ENCODE measurements at regions not wholly inside any gene's neighbourhood (a gene's known extent, or its start where the extent isn't known, plus 50 kb on each side); places are given as distances from the start of the nearest gene placed in this dataset.

DNA sequence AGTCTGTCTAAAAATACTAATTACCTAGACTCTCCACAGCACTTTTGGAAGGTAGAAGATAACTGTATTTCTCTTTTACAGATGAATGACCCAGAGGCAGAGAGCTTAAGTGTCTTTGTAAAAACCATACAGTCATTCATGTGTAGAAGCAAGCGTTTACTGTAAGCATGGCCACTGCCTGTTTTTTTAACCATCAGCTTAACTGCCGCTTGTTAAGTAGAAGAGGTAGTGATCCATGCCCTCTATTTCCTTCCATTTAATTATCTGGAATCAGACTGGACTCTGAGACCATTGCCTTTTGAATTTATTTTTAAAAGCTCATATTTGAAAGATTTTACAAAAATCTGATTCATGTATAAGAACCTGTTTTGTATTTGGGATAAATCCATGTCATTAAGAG, 111.2 kb upstream of the TECRL start:
- TF ChIP-seq, protein P1, sequence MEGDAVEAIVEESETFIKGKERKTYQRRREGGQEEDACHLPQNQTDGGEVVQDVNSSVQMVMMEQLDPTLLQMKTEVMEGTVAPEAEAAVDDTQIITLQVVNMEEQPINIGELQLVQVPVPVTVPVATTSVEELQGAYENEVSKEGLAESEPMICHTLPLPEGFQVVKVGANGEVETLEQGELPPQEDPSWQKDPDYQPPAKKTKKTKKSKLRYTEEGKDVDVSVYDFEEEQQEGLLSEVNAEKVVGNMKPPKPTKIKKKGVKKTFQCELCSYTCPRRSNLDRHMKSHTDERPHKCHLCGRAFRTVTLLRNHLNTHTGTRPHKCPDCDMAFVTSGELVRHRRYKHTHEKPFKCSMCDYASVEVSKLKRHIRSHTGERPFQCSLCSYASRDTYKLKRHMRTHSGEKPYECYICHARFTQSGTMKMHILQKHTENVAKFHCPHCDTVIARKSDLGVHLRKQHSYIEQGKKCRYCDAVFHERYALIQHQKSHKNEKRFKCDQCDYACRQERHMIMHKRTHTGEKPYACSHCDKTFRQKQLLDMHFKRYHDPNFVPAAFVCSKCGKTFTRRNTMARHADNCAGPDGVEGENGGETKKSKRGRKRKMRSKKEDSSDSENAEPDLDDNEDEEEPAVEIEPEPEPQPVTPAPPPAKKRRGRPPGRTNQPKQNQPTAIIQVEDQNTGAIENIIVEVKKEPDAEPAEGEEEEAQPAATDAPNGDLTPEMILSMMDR (IDR thresholded peaks at IDR 0.05): no peak
- Histone ChIP-seq H3K9me3 (no peaks in the 10 kb centered on the region), H3K4me1 (ENCODE audit: control insufficient read depth in 1 of 2, low read depth in 2 of 2) (no peaks in the 10 kb centered on the region), H3K27me3 (replicated peaks; ENCODE audit: insufficient read depth) (no peaks in the 10 kb centered on the region), H3K36me3 (no peaks in the 10 kb centered on the region), H3K4me3 (no peak overlapping the region), H3K27ac (no peak overlapping the region)
- no peak for ATAC-seq (ENCODE audit: insufficient number of reproducible peaks, low FRiP score, low read depth)
- DNase-seq (ENCODE audit: low spot score): no peak

DNA sequence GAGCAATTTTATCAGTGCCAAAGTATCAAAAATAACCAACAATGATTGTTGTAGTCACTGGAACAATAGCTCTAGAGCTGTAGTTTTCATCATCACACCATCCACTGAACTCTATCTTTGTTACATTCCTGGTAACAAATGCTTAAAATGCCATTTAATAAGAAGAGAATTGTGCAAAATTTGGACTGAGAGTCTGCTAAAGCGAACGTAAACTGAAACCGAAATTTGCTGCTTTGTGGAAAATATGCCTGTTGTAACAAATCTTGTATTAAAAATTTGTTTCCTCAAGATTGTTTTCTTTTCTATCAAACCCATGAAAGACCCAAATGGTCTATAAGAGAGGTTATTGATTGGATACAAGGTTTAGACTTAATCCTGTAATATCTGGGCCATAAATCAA, 109.3 kb upstream of the TECRL start:
- H3K4me1 ChIP-seq (ENCODE audit: control insufficient read depth in 1 of 2, low read depth in 2 of 2): no peaks in the 10 kb centered on the region
- no peak for DNase-seq (ENCODE audit: low spot score)
- TF ChIP-seq, protein P1 (IDR thresholded peaks at IDR 0.05): no peak
- H3K4me3 ChIP-seq: no peak overlapping the region
- no peaks in the 10 kb centered on the region for H3K36me3 ChIP-seq
- H3K27ac ChIP-seq: no peak overlapping the region
- ATAC-seq (ENCODE audit: insufficient number of reproducible peaks, low FRiP score, low read depth): no peak
- H3K27me3 ChIP-seq (replicated peaks; ENCODE audit: insufficient read depth): no peaks in the 10 kb centered on the region
- no peaks in the 10 kb centered on the region for H3K9me3 ChIP-seq

GRCh38 chr4:64516176-64516575, 106.9 kb upstream of the TECRL start:
- H3K27me3 ChIP-seq (replicated peaks; ENCODE audit: insufficient read depth): no peaks in the 10 kb centered on the region
- H3K9me3 ChIP-seq: no peaks in the 10 kb centered on the region
- H3K4me1 ChIP-seq (ENCODE audit: control insufficient read depth in 1 of 2, low read depth in 2 of 2): no peaks in the 10 kb centered on the region
- ATAC-seq (ENCODE audit: insufficient number of reproducible peaks, low FRiP score, low read depth): no peak
- no peak for DNase-seq (ENCODE audit: low spot score)
- H3K27ac ChIP-seq: no peak overlapping the region
- H3K36me3 ChIP-seq: no peaks in the 10 kb centered on the region
- no peak overlapping the region for H3K4me3 ChIP-seq
- TF ChIP-seq, protein P1 (IDR thresholded peaks at IDR 0.05): no peak

- ATAC-seq (ENCODE audit: insufficient number of reproducible peaks, low FRiP score, low read depth) (no peak), DNase-seq (ENCODE audit: low spot score) (no peak)
- Histone ChIP-seq H3K27me3 (replicated peaks; ENCODE audit: insufficient read depth) (no peaks in the 10 kb centered on the region), H3K9me3 (no peaks in the 10 kb centered on the region), H3K27ac (no peak overlapping the region), H3K4me1 (ENCODE audit: control insufficient read depth in 1 of 2, low read depth in 2 of 2) (no peaks in the 10 kb centered on the region), H3K4me3 (no peak overlapping the region), H3K36me3 (no peaks in the 10 kb centered on the region)
- TF ChIP-seq, protein P1 (IDR thresholded peaks at IDR 0.05): no peak
These were observed 98.8 kb upstream of the TECRL start for GRCh38 chr4:64508089-64508488.

- DNase-seq (ENCODE audit: low spot score): no peak
- no peaks in the 10 kb centered on the region for H3K9me3 ChIP-seq
These were observed 94.9 kb upstream of the TECRL start for GRCh38 chr4:64503945-64504675.

More at GRCh38 chr4:64503945-64504675, 94.9 kb upstream of the TECRL start:
- Histone ChIP-seq H3K4me1 (ENCODE audit: control insufficient read depth in 1 of 2, low read depth in 2 of 2) (no peaks in the 10 kb centered on the region), H3K27ac (no peak overlapping the region), H3K4me3 (no peak overlapping the region), H3K36me3 (no peaks in the 10 kb centered on the region), H3K27me3 (replicated peaks; ENCODE audit: insufficient read depth) (no peaks in the 10 kb centered on the region)
- TF ChIP-seq, protein P1 (IDR thresholded peaks at IDR 0.05): no peak
- no peak for ATAC-seq (ENCODE audit: insufficient number of reproducible peaks, low FRiP score, low read depth)

Data from thoracic aorta (tissue), 2 donors.